ENCODE measurements at regions not wholly inside any gene's neighbourhood (a gene's known extent, or its start where the extent isn't known, plus 50 kb on each side); places are given as distances from the start of the nearest gene placed in this dataset.

DNA sequence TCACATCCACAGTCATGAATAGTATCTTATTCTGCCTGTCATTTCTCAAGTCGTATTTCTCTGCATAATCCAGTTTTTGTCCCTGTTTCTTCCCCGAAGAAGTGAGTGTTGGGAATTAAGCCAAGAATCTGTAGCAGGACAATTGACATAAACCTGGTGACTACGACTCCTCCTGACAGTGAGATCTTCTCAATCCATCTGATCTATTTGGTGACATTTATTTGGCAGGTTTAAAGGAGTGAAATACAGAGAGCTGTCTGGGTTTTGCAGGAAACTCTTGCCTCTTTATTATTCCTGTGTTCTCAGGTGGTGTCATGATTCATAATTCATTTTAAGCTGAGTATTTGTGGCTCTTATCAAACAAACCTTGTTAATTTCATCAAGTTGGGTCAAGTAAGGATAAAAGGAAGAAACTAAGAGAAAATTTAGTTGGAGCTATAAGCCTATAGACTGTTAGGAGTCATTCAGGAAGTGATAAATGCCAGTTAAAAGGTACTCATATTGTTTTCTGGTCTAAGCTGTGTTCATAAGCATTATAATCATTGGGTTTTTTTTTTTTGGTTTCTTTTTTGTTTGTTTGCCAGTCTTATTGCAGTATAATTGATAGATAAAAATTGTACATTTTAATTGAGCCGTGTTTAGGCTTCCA lies 95.9 kb upstream of the PCSK1 start:
- no peaks in the 10 kb centered on the region for H3K79me2 ChIP-seq (replicated peaks; ENCODE audit: insufficient read depth, low read length)
- H3K4me2 ChIP-seq (ENCODE audit: low read length): peak overlapping the region; percentile 7
- H3K9ac ChIP-seq (ENCODE audit: low read length): no peak overlapping the region
- H2AFZ ChIP-seq (ENCODE audit: low read depth, low read length): no peak overlapping the region
- H3K9me3 ChIP-seq (ENCODE audit: low read length): no peaks in the 10 kb centered on the region
- H3K9me2 ChIP-seq (ENCODE audit: insufficient read depth, low read length): no peaks in the 10 kb centered on the region
- TF ChIP-seq EP300 (conservative IDR thresholded peaks at IDR 0.05; ENCODE audit: poor library complexity, severe bottlenecking) (peak; percentile 75), CTCF (IDR thresholded peaks at IDR 0.05; ENCODE audit: poor library complexity, severe bottlenecking) (no peak), MXI1 (conservative IDR thresholded peaks at IDR 0.05; ENCODE audit: poor library complexity, severe bottlenecking) (no peak), POLR2AphosphoS5 (IDR thresholded peaks at IDR 0.05) (no peak)
- no peaks in the 10 kb centered on the region for H3K27me3 ChIP-seq (ENCODE audit: insufficient read depth, low read depth, low read length)
- no peaks in the 10 kb centered on the region for H4K20me1 ChIP-seq (ENCODE audit: insufficient read depth)
- no peaks in the 10 kb centered on the region for H3K36me3 ChIP-seq (ENCODE audit: insufficient read depth, low read length)
- H3K27ac ChIP-seq (ENCODE audit: low read length): peak overlapping the region; percentile 48
- H3K4me3 ChIP-seq (ENCODE audit: low read length): peak overlapping the region; percentile 13
- no peaks in the 10 kb centered on the region for H3F3A ChIP-seq (ENCODE audit: insufficient read depth, low read length, poor library complexity, severe bottlenecking)

DNA sequence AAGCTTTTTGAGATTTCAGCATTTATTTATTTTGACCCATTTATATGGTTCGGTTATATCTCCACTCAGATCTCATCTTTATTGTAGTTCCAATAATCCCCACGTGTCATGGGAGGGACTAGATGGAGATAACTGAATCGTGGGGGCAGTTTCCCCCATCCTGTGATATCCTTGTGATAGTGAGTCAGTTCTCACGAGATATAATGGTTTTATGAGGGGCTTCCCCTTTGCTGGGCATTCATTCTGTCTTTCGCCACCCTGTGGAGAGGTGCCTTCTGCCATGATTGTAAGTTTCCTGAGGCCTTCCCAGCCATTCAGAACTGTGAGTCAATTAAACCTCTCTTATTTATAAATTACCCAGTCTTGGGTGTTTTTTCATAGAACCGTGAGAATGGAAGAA lies 96.5 kb upstream of the PCSK1 start:
- Histone ChIP-seq H3K9ac (ENCODE audit: low read length) (no peak overlapping the region), H3F3A (ENCODE audit: insufficient read depth, low read length, poor library complexity, severe bottlenecking) (no peaks in the 10 kb centered on the region), H3K9me3 (ENCODE audit: low read length) (no peaks in the 10 kb centered on the region), H3K27ac (ENCODE audit: low read length) (no peak overlapping the region), H3K9me2 (ENCODE audit: insufficient read depth, low read length) (no peaks in the 10 kb centered on the region), H3K79me2 (replicated peaks; ENCODE audit: insufficient read depth, low read length) (no peaks in the 10 kb centered on the region), H3K27me3 (ENCODE audit: insufficient read depth, low read depth, low read length) (no peaks in the 10 kb centered on the region), H3K4me2 (ENCODE audit: low read length) (no peak overlapping the region), H4K20me1 (ENCODE audit: insufficient read depth) (no peaks in the 10 kb centered on the region), H3K4me3 (ENCODE audit: low read length) (no peak overlapping the region), H2AFZ (ENCODE audit: low read depth, low read length) (no peak overlapping the region), H3K36me3 (ENCODE audit: insufficient read depth, low read length) (no peaks in the 10 kb centered on the region)
- TF ChIP-seq RAD21 (conservative IDR thresholded peaks at IDR 0.05): no peak
- TF ChIP-seq CTCF (IDR thresholded peaks at IDR 0.05; ENCODE audit: poor library complexity, severe bottlenecking): no peak
- TF ChIP-seq EZH2 (IDR thresholded peaks at IDR 0.05; ENCODE audit: borderline replicate concordance, insufficient read depth, low read length, poor library complexity, severe bottlenecking): no peak

GRCh38 chr5:96530901-96531300 lies 97.9 kb upstream of the PCSK1 start:
- Histone ChIP-seq H3K27ac (ENCODE audit: low read length) (no peak overlapping the region), H3K4me2 (ENCODE audit: low read length) (no peak overlapping the region), H3K79me2 (replicated peaks; ENCODE audit: insufficient read depth, low read length) (no peaks in the 10 kb centered on the region), H3K36me3 (ENCODE audit: insufficient read depth, low read length) (no peaks in the 10 kb centered on the region), H3K9me3 (ENCODE audit: low read length) (no peaks in the 10 kb centered on the region), H3K9me2 (ENCODE audit: insufficient read depth, low read length) (no peaks in the 10 kb centered on the region), H3K9ac (ENCODE audit: low read length) (no peak overlapping the region), H4K20me1 (ENCODE audit: insufficient read depth) (no peaks in the 10 kb centered on the region), H3K4me3 (ENCODE audit: low read length) (no peak overlapping the region), H2AFZ (ENCODE audit: low read depth, low read length) (no peak overlapping the region), H3F3A (ENCODE audit: insufficient read depth, low read length, poor library complexity, severe bottlenecking) (no peaks in the 10 kb centered on the region), H3K27me3 (ENCODE audit: insufficient read depth, low read depth, low read length) (no peaks in the 10 kb centered on the region)
- TF ChIP-seq SMC3 (conservative IDR thresholded peaks at IDR 0.05; ENCODE audit: poor library complexity) (no peak), EZH2 (IDR thresholded peaks at IDR 0.05; ENCODE audit: borderline replicate concordance, insufficient read depth, low read length, poor library complexity, severe bottlenecking) (no peak), EP300 (conservative IDR thresholded peaks at IDR 0.05; ENCODE audit: poor library complexity, severe bottlenecking) (no peak), POLR2AphosphoS5 (IDR thresholded peaks at IDR 0.05) (no peak), CTCF (IDR thresholded peaks at IDR 0.05; ENCODE audit: poor library complexity, severe bottlenecking) (no peak), MXI1 (conservative IDR thresholded peaks at IDR 0.05; ENCODE audit: poor library complexity, severe bottlenecking) (no peak), TAF1 (IDR thresholded peaks at IDR 0.05; ENCODE audit: low read depth) (no peak), RAD21 (conservative IDR thresholded peaks at IDR 0.05) (no peak)
- TF ChIP-seq, protein P1, sequence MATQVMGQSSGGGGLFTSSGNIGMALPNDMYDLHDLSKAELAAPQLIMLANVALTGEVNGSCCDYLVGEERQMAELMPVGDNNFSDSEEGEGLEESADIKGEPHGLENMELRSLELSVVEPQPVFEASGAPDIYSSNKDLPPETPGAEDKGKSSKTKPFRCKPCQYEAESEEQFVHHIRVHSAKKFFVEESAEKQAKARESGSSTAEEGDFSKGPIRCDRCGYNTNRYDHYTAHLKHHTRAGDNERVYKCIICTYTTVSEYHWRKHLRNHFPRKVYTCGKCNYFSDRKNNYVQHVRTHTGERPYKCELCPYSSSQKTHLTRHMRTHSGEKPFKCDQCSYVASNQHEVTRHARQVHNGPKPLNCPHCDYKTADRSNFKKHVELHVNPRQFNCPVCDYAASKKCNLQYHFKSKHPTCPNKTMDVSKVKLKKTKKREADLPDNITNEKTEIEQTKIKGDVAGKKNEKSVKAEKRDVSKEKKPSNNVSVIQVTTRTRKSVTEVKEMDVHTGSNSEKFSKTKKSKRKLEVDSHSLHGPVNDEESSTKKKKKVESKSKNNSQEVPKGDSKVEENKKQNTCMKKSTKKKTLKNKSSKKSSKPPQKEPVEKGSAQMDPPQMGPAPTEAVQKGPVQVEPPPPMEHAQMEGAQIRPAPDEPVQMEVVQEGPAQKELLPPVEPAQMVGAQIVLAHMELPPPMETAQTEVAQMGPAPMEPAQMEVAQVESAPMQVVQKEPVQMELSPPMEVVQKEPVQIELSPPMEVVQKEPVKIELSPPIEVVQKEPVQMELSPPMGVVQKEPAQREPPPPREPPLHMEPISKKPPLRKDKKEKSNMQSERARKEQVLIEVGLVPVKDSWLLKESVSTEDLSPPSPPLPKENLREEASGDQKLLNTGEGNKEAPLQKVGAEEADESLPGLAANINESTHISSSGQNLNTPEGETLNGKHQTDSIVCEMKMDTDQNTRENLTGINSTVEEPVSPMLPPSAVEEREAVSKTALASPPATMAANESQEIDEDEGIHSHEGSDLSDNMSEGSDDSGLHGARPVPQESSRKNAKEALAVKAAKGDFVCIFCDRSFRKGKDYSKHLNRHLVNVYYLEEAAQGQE (IDR thresholded peaks at IDR 0.05; ENCODE audit: borderline replicate concordance): no peak
